DOHH2 (cell line): ENCODE measurements at regions not wholly inside any gene's neighbourhood (a gene's known extent, or its start where the extent isn't known, plus 50 kb on each side); places are given as distances from the start of the nearest gene placed in this dataset.

Experiments used
- H3F3A ChIP-seq: fragments of 200-600 bp; sonication (generic), shearing (Covaris generic); 2 replicates; pipeline ENCODE4 v1.6.0; 2016; ENCODE audit warnings: antibody characterized with exemption, mild to moderate bottlenecking; ENCODE audit not compliant: control insufficient read depth, insufficient read depth
- H3K27ac ChIP-seq: fragments of 200-600 bp; sonication (generic); 2 replicates; pipeline ENCODE4 v1.5.1; 2014; ENCODE audit warnings: low read depth, mild to moderate bottlenecking, low read length, moderate library complexity
- H3K27me3 ChIP-seq: fragments of 200-600 bp; sonication (generic); 2 replicates; pipeline ENCODE4 v1.6.1; 2014; ENCODE audit warnings: mild to moderate bottlenecking, low read length, mixed read lengths; ENCODE audit not compliant: control insufficient read depth
- H3K36me3 ChIP-seq: fragments of 200-600 bp; sonication (generic); 2 replicates; pipeline ENCODE4 v1.6.1; 2014; ENCODE audit warnings: mild to moderate bottlenecking, low read length, moderate library complexity, mixed read lengths; ENCODE audit not compliant: control insufficient read depth
- H3K4me1 ChIP-seq: fragments of 200-600 bp; sonication (generic); 2 replicates; pipeline ENCODE4 v1.6.1; 2014; ENCODE audit warnings: mild to moderate bottlenecking, low read length, mixed read lengths; ENCODE audit not compliant: control insufficient read depth
- H3K4me2 ChIP-seq: fragments of 200-600 bp; sonication (generic); 2 replicates; pipeline ENCODE4 v1.6.0; 2014; ENCODE audit warnings: mild to moderate bottlenecking, low read length, moderate library complexity
- H3K4me3 ChIP-seq: fragments of 200-600 bp; sonication (generic); 2 replicates; pipeline ENCODE4 v1.5.1; 2014; ENCODE audit warnings: mild to moderate bottlenecking, low read length, mixed read lengths
- H3K79me2 ChIP-seq: fragments of 200-600 bp; sonication (generic); 2 replicates; pipeline ENCODE4 v1.6.1; 2014; ENCODE audit warnings: mild to moderate bottlenecking, low read length, mixed read lengths; ENCODE audit not compliant: control insufficient read depth
- H3K9me2 ChIP-seq: fragments of 200-600 bp; sonication (generic); replicated peaks from 2 replicates; pipeline ENCODE4 v1.6.1; 2014; ENCODE audit warnings: mild to moderate bottlenecking, low read length, mixed read lengths; ENCODE audit not compliant: control insufficient read depth
- H3K9me3 ChIP-seq: fragments of 200-600 bp; sonication (generic); 2 replicates; pipeline ENCODE4 v1.6.1; 2014; ENCODE audit warnings: antibody characterized with exemption, low read length, mixed read lengths; ENCODE audit not compliant: control insufficient read depth, insufficient read depth
- H4K20me1 ChIP-seq: fragments of 200-600 bp; sonication (generic); 2 replicates; pipeline ENCODE4 v1.6.0; 2014; ENCODE audit warnings: low read depth, mild to moderate bottlenecking, antibody characterized with exemption, low read length, moderate library complexity; ENCODE audit not compliant: control insufficient read depth, insufficient read depth
- CTCF ChIP-seq: fragments of 200-600 bp; sonication (generic); IDR thresholded peaks from one replicate; pipeline ENCODE4 v1.5.1; 2014; ENCODE audit warnings: antibody characterized with exemption, mild to moderate bottlenecking, low read depth, low read length; ENCODE audit not compliant: poor library complexity, severe bottlenecking
- EZH2phosphoT487 ChIP-seq: fragments of 200-600 bp; sonication (generic); IDR thresholded peaks from 2 replicates; pipeline ENCODE4 v1.6.1; 2017; ENCODE audit warnings: borderline replicate concordance, mild to moderate bottlenecking, antibody characterized with exemption, low read length, moderate library complexity, mixed read lengths

GRCh38 chr6:166106076-166106686 is 61.5 kb downstream of the TBXT start:
- no peak overlapping the region for H3K4me3 ChIP-seq
- H3F3A ChIP-seq = no peaks in the 10 kb centered on the region
- H3K36me3 ChIP-seq = no peaks in the 10 kb centered on the region
- H3K27ac ChIP-seq = no peak overlapping the region
- H3K79me2 ChIP-seq = no peaks in the 10 kb centered on the region
- H3K4me2 ChIP-seq = no peak overlapping the region
- peaks cover 17% of the 10 kb centered on the region for H3K27me3 ChIP-seq
- peaks cover 10% of the 10 kb centered on the region for H3K9me3 ChIP-seq
- peaks cover 3% of the 10 kb centered on the region; the same call in 1 of the 2 replicates for H3K4me1 ChIP-seq
- TF ChIP-seq CTCF = peak; percentile 98
- no peak for TF ChIP-seq EZH2phosphoT487
- H4K20me1 ChIP-seq = no peaks in the 10 kb centered on the region
- no peaks in the 10 kb centered on the region for H3K9me2 ChIP-seq

- Histone ChIP-seq H3K4me1 (peaks cover 3% of the 10 kb centered on the region; the same call in 1 of the 2 replicates), H3K9me2 (no peaks in the 10 kb centered on the region), H3K4me3 (no peak overlapping the region), H3F3A (no peaks in the 10 kb centered on the region), H3K27ac (no peak overlapping the region), H4K20me1 (no peaks in the 10 kb centered on the region), H3K9me3 (peaks cover 10% of the 10 kb centered on the region), H3K4me2 (no peak overlapping the region), H3K79me2 (no peaks in the 10 kb centered on the region), H3K27me3 (peaks cover 11% of the 10 kb centered on the region), H3K36me3 (no peaks in the 10 kb centered on the region)
- TF ChIP-seq EZH2phosphoT487 = no peak
- TF ChIP-seq CTCF = no peak
Measured at GRCh38 chr6:166105341-166106075, 62.1 kb downstream of the TBXT start.

GRCh38 chr6:166104872-166105271 is 62.8 kb downstream of the TBXT start:
- Histone ChIP-seq H3K4me2 (no peak overlapping the region), H3K4me3 (no peak overlapping the region), H3K4me1 (peaks cover 3% of the 10 kb centered on the region; the same call in 1 of the 2 replicates), H3K27ac (no peak overlapping the region), H3K79me2 (no peaks in the 10 kb centered on the region), H4K20me1 (no peaks in the 10 kb centered on the region), H3K9me2 (no peaks in the 10 kb centered on the region), H3K27me3 (peaks cover 5% of the 10 kb centered on the region), H3K9me3 (peaks cover 10% of the 10 kb centered on the region), H3F3A (no peaks in the 10 kb centered on the region), H3K36me3 (no peaks in the 10 kb centered on the region)
- TF ChIP-seq CTCF = no peak
- TF ChIP-seq EZH2phosphoT487 = no peak
